ENCODE measurements at regions not wholly inside any gene's neighbourhood (a gene's known extent, or its start where the extent isn't known, plus 50 kb on each side); places are given as distances from the start of the nearest gene placed in this dataset.
A peak's percentile ranks its signal among the peaks of the same experiment; 100 is the strongest.

GRCh38 chr12:124442772-124443445 is 124.5 kb downstream of the NCOR2 start:
- DNase-seq, result no peak

GRCh38 chr12:124442281-124442680 is 125.1 kb downstream of the NCOR2 start:
- DNase-seq, result peak in 1 of 2 donors; percentile 48

DNA sequence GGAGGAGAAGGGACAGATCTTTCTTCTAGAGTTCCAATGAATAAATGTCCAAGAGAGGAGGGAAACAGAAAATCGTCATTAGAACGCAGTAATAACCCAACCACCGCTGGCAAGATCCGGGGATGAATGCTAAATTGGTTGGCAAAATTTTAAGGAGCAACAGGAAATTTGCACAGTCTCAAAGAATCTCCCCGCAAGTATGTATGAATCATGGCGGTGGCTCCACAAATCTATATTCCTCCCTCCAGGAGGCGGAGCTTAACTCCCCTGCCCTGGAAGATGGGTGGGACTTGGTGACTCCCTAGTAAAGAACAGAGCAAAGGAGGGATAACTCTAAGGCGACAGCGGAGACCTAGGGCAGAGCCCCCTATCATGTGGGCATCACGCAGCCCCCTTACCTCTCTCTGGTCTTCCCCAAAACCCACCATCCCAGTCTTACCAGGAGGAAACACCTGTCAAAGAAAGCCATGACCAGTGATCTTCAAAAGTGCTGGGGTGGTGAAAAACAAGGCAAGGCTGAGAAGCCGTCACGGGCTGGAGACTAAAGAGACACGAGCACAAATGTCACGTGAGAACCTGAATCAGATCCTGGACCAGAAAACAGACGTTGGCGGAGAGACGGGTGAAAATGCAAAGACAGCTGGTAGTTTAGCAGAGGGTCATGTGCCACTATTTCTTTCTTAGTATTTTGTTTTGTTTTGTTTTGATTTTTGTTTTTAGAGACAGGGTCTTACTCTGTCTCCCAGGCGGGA is 125.8 kb downstream of the NCOR2 start:
- DNase-seq, result no peak

DNA sequence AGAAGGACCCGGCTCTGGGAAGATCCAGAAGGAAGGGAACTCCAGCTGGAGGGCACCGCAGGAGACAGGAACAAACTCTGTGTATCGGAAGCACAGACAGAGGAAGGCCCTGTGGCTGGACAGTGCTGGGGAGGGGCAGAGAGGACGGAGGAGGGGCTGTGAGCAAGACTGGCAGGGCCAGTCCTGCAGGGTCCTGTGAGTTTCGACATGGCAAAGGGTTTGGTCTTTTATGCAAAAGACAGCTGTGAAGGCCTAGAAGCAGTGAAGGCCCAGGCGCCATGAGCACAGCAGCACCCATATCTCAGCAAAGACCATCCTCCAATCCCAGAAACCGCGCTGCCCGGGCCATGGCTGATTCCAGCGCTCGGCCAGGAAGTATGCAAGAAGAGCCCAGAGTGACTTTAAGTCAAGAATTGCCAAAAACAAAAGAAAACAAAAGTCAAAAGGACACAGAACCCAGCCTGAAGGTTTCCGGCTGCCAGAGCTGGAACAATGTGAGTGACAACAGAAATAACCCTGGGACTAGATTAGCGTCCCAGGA is 126.5 kb downstream of the NCOR2 start:
- no peak for DNase-seq

DNA sequence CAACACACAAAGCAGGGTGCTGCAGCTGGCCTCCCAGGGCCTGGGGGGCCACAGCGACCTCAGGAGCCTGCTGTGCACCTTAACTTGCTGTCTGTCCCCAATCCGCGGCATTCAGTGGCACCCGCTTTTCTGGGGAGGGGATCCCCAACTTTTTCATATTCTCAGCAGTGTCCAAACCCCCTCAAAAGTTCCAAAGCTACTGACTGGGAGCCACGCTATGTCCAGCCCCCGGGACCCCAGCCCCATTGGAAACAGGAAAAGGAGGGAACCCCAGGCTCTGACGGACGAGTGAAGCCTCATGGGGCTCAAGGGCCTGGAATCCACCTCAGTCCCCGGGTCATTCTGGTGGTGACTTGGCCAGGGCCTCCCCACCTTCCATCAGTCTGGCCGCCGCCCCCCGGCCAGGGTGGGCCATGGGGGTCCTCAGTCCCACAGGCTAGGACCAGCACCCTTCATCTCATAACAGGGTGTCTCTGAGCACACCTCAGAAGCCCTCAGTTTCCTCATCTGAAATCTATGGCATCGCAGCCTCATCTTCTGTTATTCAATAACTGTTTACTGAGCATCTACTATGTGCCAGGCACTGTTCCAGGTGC is 127.3 kb downstream of the NCOR2 start:
- no peak for DNase-seq

- DNase-seq, result no peak
Observed at GRCh38 chr12:124438437-124439056, 128.9 kb downstream of the NCOR2 start.

GRCh38 chr12:124437617-124438436 is 129.6 kb downstream of the NCOR2 start:
- no peak for DNase-seq

- DNase-seq, result no peak
Observed at GRCh38 chr12:124437121-124437520, 130.3 kb downstream of the NCOR2 start.

DNA sequence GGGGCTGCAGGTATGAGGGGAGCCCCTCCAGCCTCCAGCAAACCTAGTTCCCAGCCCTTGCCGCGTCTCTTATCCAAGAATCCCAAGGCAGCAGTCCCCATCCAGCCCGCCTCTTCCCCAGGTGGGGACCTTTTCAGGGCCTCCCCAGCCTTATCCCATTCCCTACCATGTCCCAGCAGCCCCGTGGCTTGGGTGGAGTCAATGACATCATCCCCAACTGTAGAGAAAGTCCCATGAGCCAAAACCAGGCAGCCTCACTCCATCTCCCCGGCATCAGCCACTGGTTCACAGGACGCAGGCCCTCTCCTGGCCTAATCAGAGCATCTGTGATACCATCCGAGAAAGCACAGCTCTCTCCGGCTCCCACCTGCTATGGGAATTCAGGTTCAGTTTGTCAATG is 131.0 kb downstream of the NCOR2 start:
- DNase-seq, result no peak

- DNase-seq, result no peak
Observed at GRCh38 chr12:124435806-124436345, 131.5 kb downstream of the NCOR2 start.

GRCh38 chr12:124434951-124435805 is 132.2 kb downstream of the NCOR2 start:
- no peak for DNase-seq

DNA sequence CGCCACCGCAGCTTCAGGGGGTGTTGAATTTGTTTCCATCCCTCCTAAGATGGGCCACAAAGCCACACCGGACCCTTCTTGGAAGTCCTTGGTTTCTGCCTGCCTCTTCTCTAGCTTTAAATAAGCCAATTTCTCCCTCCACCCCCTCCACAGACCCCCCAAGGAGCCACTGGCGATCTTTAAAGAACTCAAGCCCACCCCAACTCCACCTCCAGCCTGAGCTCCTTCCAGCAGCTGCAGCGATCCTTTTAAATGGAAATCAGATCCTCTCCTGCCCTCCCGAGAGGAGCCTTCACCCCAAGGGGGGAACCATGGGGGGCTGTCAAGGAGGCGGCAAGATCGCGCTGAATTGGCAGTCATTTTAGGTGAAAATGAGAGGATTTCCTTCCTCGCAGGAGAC is 133.1 kb downstream of the NCOR2 start:
- no peak for DNase-seq

GRCh38 chr12:124433879-124434278 is 133.5 kb downstream of the NCOR2 start:
- no peak for DNase-seq

- peak in 1 of 2 donors; percentile 40 for DNase-seq
Observed at GRCh38 chr12:124433147-124433874, 134.1 kb downstream of the NCOR2 start.

DNA sequence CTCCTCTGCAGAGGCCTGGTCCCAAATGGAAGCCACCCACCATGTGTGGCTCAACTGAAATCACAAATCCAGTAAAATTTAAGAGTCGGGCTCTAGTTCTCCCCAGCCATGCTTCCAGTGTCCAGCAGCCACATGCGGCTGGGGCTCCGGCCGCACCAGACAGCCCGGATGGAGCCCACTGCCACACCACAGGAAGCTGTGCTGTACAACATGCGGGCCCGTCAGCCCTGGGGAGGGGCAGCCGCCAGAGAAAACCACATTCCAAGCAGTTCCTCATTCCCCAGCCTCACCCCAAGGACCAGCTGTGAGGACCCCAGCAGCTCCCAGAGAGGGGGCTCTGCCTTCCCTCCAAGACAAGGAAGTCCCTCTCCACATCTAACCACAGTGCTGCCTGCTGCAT is 135.0 kb downstream of the NCOR2 start:
- DNase-seq, result peak; percentile 74 to 77

DNA sequence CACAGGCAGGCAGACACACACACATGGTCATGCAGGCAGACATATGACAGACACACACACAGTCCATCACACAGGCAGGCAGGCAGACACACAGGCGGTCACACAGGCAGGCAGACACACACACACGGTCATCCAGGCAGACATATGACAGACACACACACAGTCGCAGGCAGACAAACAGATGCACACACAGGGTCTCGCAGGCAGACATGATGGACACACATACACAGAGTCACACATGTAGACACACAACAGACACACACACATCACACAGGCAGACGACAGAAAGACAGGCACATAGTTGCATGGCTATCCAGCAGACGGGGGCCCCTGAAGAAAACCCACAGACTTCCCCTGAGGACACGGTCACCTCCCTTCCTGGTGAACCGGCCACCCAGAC is 135.4 kb downstream of the NCOR2 start:
- DNase-seq, result peak in 1 of 2 donors; percentile 13

DNA sequence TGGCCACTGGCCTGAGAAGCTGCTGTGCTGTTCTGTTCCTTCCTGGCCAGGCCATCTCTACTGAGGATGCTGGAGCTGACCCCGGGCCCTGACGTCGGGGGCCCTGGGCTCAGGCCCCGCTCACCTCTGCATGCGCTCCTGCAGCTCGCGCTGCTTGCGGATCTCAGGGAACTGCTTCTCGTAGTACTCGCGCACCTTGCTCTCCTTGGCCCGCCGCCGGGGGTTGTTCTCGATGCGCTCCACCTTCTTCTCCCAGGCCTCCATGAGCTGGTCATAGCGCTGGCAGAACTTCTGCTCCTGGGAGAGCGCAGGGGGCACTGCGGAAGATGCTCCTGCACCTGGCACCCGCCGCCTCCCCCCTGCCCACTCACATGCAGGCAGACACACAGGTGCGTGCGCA is 135.6 kb downstream of the RFLNA start:
- DNase-seq, result no peak

GRCh38 chr12:124429535-124429934 is 134.6 kb downstream of the RFLNA start:
- no peak for DNase-seq

GRCh38 chr12:124428792-124429281 is 133.9 kb downstream of the RFLNA start:
- peak in 1 of 2 donors; percentile 14 for DNase-seq
